ENCODE measurements at regions not wholly inside any gene's neighbourhood (a gene's known extent, or its start where the extent isn't known, plus 50 kb on each side); places are given as distances from the start of the nearest gene placed in this dataset.
"Not testable (repeated sequence)": the region's sequence is repeated elsewhere in the genome, so short reads cannot be mapped to it uniquely, and the experiment has no call there.

- Histone ChIP-seq H3K27ac (no peak overlapping the region), H3K36me3 (no peaks in the 10 kb centered on the region), H3K9me3 (peaks cover 83 to 98% of the 10 kb centered on the region in 2 donors), H3K4me1 (no peaks in the 10 kb centered on the region), H3K27me3 (no peaks in the 10 kb centered on the region), H3K4me3 (no peak overlapping the region)
- DNase-seq (ENCODE audit: low spot score in 2 of 2): no peak
- intact Hi-C loops (cut with DNase I): no loop called here
- no peak for TF ChIP-seq CTCF (IDR thresholded peaks at IDR 0.05)
Measured at GRCh38 chr9:40927260-40927631, 201.2 kb downstream of the FOXD4L6 start.

GRCh38 chr9:40926404-40927259 is 201.8 kb downstream of the FOXD4L6 start:
- TF ChIP-seq CTCF (IDR thresholded peaks at IDR 0.05): no peak
- no peak for DNase-seq (ENCODE audit: low spot score in 2 of 2)
- intact Hi-C loops (cut with DNase I): no loop called here

GRCh38 chr9:40925149-40925548 is 203.3 kb downstream of the FOXD4L6 start:
- Histone ChIP-seq H3K27me3 (no peaks in the 10 kb centered on the region), H3K9me3 (peaks cover 69 to 88% of the 10 kb centered on the region in 2 donors), H3K4me1 (no peaks in the 10 kb centered on the region), H3K4me3 (no peak overlapping the region), H3K27ac (no peak overlapping the region), H3K36me3 (no peaks in the 10 kb centered on the region)
- TF ChIP-seq CTCF (IDR thresholded peaks at IDR 0.05): no peak
- no peak for DNase-seq (ENCODE audit: low spot score in 2 of 2)
- intact Hi-C loops (cut with DNase I): no loop called here

More at GRCh38 chr9:40926404-40927259, 201.8 kb downstream of the FOXD4L6 start:
- H3K27me3 ChIP-seq: no peaks in the 10 kb centered on the region
- no peak overlapping the region for H3K27ac ChIP-seq
- H3K4me1 ChIP-seq: no peaks in the 10 kb centered on the region
- H3K4me3 ChIP-seq: no peak overlapping the region
- no peaks in the 10 kb centered on the region for H3K36me3 ChIP-seq
- H3K9me3 ChIP-seq: peaks cover 79 to 98% of the 10 kb centered on the region in 2 donors

GRCh38 chr9:40916399-40916783 is 212.1 kb downstream of the FOXD4L6 start:
- H3K27me3 ChIP-seq; intact Hi-C loops (cut with DNase I); H3K4me3 ChIP-seq: not testable (repeated sequence)

GRCh38 chr9:40915660-40916398 is 212.7 kb downstream of the FOXD4L6 start:
- H3K4me3 ChIP-seq; intact Hi-C loops (cut with DNase I); H3K36me3 ChIP-seq; H3K4me1 ChIP-seq; H3K27ac ChIP-seq; H3K27me3 ChIP-seq; DNase-seq (ENCODE audit: low spot score in 2 of 2): not testable (repeated sequence)
- H3K9me3 ChIP-seq: peaks cover 87 to 89% of the 10 kb centered on the region in 2 donors

More at GRCh38 chr9:40916399-40916783, 212.1 kb downstream of the FOXD4L6 start:
- DNase-seq (ENCODE audit: low spot score in 2 of 2); H3K36me3 ChIP-seq; H3K4me1 ChIP-seq; H3K27ac ChIP-seq: not testable (repeated sequence)
- H3K9me3 ChIP-seq: peaks cover 81 to 84% of the 10 kb centered on the region in 2 donors

- Histone ChIP-seq H3K27ac (no peak overlapping the region), H3K4me1 (no peaks in the 10 kb centered on the region), H3K27me3 (no peaks in the 10 kb centered on the region), H3K9me3 (peaks cover 91 to 94% of the 10 kb centered on the region in 2 donors), H3K4me3 (no peak overlapping the region), H3K36me3 (no peaks in the 10 kb centered on the region)
- no peak for TF ChIP-seq CTCF (IDR thresholded peaks at IDR 0.05)
- no peak for DNase-seq (ENCODE audit: low spot score in 2 of 2)
- intact Hi-C loops (cut with DNase I): no loop called here
Measured at GRCh38 chr9:40914772-40915659, 213.5 kb downstream of the FOXD4L6 start.
